Stimulated activated CD4-positive, alpha-beta T cell treated with anti-CD3 and anti-CD28 coated beads, Interleukin-15, amount 100 ng/mL, for 48 hours (primary cell): ENCODE measurements at regions not wholly inside any gene's neighbourhood (a gene's known extent, or its start where the extent isn't known, plus 50 kb on each side); places are given as distances from the start of the nearest gene placed in this dataset.
"Not testable (repeated sequence)": the region's sequence is repeated elsewhere in the genome, so short reads cannot be mapped to it uniquely, and the experiment has no call there.

Experiments
- DNase-seq, 2 donors: peaks; one replicate each; pipeline ENCODE4 v3.0.0-alpha.2; 2020; ENCODE audit warnings: low read depth in 2 of 2

GRCh38 chr7:113392841-113393540 is 274.6 kb upstream of the SMIM30 start:
- no peak for DNase-seq

GRCh38 chr7:113392421-113392820 is 274.1 kb upstream of the SMIM30 start:
- DNase-seq: no peak

GRCh38 chr7:113389112-113389646 is 270.8 kb upstream of the SMIM30 start:
- DNase-seq: no peak

GRCh38 chr7:113383638-113384037 is 265.3 kb upstream of the SMIM30 start:
- no peak for DNase-seq

GRCh38 chr7:113379746-113380145 is 261.4 kb upstream of the SMIM30 start:
- DNase-seq: no peak

GRCh38 chr7:113374955-113375354 is 256.6 kb upstream of the SMIM30 start:
- DNase-seq: no peak

- DNase-seq: no peak
These were observed 255.5 kb upstream of the SMIM30 start for GRCh38 chr7:113373863-113374262.

GRCh38 chr7:113371416-113372043 is 253.2 kb upstream of the SMIM30 start:
- DNase-seq: no peak

GRCh38 chr7:113370910-113371309 is 252.6 kb upstream of the SMIM30 start:
- no peak for DNase-seq

- DNase-seq: no peak
These were observed 249.9 kb upstream of the SMIM30 start for GRCh38 chr7:113368256-113368655.

GRCh38 chr7:113367041-113367586 is 248.8 kb upstream of the SMIM30 start:
- DNase-seq: no peak

- DNase-seq: no peak
These were observed 247.8 kb upstream of the SMIM30 start for GRCh38 chr7:113366122-113366521.

GRCh38 chr7:113349339-113349738 is 231.0 kb upstream of the SMIM30 start:
- DNase-seq: no peak

GRCh38 chr7:113339661-113340060 is 221.3 kb upstream of the SMIM30 start:
- no peak for DNase-seq

GRCh38 chr7:113338071-113338696 is 219.8 kb upstream of the SMIM30 start:
- DNase-seq: no peak

- DNase-seq: not testable (repeated sequence)
These were observed 218.5 kb upstream of the SMIM30 start for GRCh38 chr7:113336838-113337237.

GRCh38 chr7:113331155-113331898 is 213.0 kb upstream of the SMIM30 start:
- DNase-seq: no peak

GRCh38 chr7:113321201-113321600 is 202.8 kb upstream of the SMIM30 start:
- DNase-seq: no peak

GRCh38 chr7:113320419-113320818 is 202.1 kb upstream of the SMIM30 start:
- DNase-seq: no peak

GRCh38 chr7:113314594-113314993 is 196.2 kb upstream of the SMIM30 start:
- no peak for DNase-seq

GRCh38 chr7:113308399-113308798 is 190.0 kb upstream of the SMIM30 start:
- no peak for DNase-seq

- DNase-seq: no peak
These were observed 188.8 kb upstream of the SMIM30 start for GRCh38 chr7:113307147-113307546.
